H1 (cell line): ENCODE measurements at regions not wholly inside any gene's neighbourhood (a gene's known extent, or its start where the extent isn't known, plus 50 kb on each side); places are given as distances from the start of the nearest gene placed in this dataset.
"Not testable (repeated sequence)": the region's sequence is repeated elsewhere in the genome, so short reads cannot be mapped to it uniquely, and the experiment has no call there.

Experiments used
- CTCF ChIA-PET: fragments of 300-600 bp; sonication (Branson Sonifier 250); formaldehyde crosslinking; loops from one replicate; lab custom pipeline; 2021; ENCODE audit not compliant: partially characterized antibody; lab: Charles Lee
- POLR2A ChIA-PET: fragments of 300-600 bp; sonication (Branson Sonifier 250); formaldehyde crosslinking; loops from one replicate; lab custom pipeline; 2021; ENCODE audit warnings: inconsistent platforms; ENCODE audit not compliant: partially characterized antibody; lab: Charles Lee
- DNase-seq, 2 experiments: peaks; one replicate each; pipeline versions ENCODE4 v3.0.0 to v3.0.0-alpha.2; 2010 to 2022; ENCODE audit warnings: low spot score in 2 of 2, low read depth in 1 of 2, mixed read lengths in 1 of 2
- FAIRE-seq: peaks from 2 replicates; lab custom pipeline; 2011; peaks lifted over from hg19 to GRCh38; lab: Jason Lieb, UNC
- H2AFZ ChIP-seq: 2 replicates; pipeline ENCODE4 v1.8.1; 2012; ENCODE audit warnings: low read length, inconsistent platforms
- H2AK5ac ChIP-seq: 2 replicates; pipeline ENCODE4 v1.6.1; 2013; ENCODE audit warnings: low read depth, low read length
- H2BK120ac ChIP-seq: replicated peaks from 2 replicates; pipeline ENCODE3; 2013; ENCODE audit warnings: low read depth, low read length, inconsistent platforms
- H2BK12ac ChIP-seq: 2 replicates; pipeline ENCODE4 v1.6.1; 2013; ENCODE audit warnings: low read depth, low read length
- H2BK15ac ChIP-seq: 2 replicates; pipeline ENCODE4 v1.6.1; 2013; ENCODE audit warnings: low read length
- H2BK20ac ChIP-seq: 2 replicates; pipeline ENCODE4 v1.6.1; 2013; ENCODE audit warnings: low read length
- H2BK5ac ChIP-seq: 2 replicates; pipeline ENCODE4 v1.6.1; 2013; ENCODE audit warnings: low read depth, low read length
- H3K14ac ChIP-seq: 2 replicates; pipeline ENCODE4 v1.6.1; 2013; ENCODE audit warnings: inconsistent platforms; ENCODE audit not compliant: insufficient read length
- H3K18ac ChIP-seq: 2 replicates; pipeline ENCODE4 v1.6.1; 2013; ENCODE audit warnings: low read length; ENCODE audit errors: extremely low read depth
- H3K23ac ChIP-seq: 2 replicates; pipeline ENCODE4 v1.6.1; 2013; ENCODE audit warnings: inconsistent platforms; ENCODE audit not compliant: insufficient read length
- H3K23me2 ChIP-seq: 2 replicates; pipeline ENCODE4 v1.6.1; 2013; ENCODE audit warnings: low read depth, low read length
- H3K27ac ChIP-seq: 2 replicates; pipeline ENCODE4 v1.6.1; 2011; ENCODE audit warnings: low read depth, low read length, inconsistent platforms
- H3K27me3 ChIP-seq, 4 experiments: replicated peaks in 1 of 4; 1 replicate in 1 of 4; 2 replicates in 3 of 4; pipeline versions ENCODE4 v1.6.1 to v1.8.1; 2011 to 2013; ENCODE audit warnings: low read length in 3 of 4, mild to moderate bottlenecking in 3 of 4, inconsistent platforms in 2 of 4, mixed read lengths in 2 of 4, moderate library complexity in 1 of 4; ENCODE audit not compliant: control insufficient read depth in 3 of 4, insufficient read depth in 3 of 4; ENCODE audit errors: extremely low read depth in 1 of 4
- H3K36me3 ChIP-seq, 4 experiments: 2 replicates each; pipeline versions ENCODE4 v1.6.1 to v1.8.1; 2011 to 2013; ENCODE audit warnings: mild to moderate bottlenecking in 4 of 4, low read length in 3 of 4, moderate library complexity in 2 of 4, control low read depth in 1 of 4, inconsistent platforms in 1 of 4; ENCODE audit not compliant: insufficient read depth in 4 of 4, control insufficient read depth in 2 of 4
- H3K4ac ChIP-seq: replicated peaks from 2 replicates; pipeline ENCODE3; 2013; ENCODE audit warnings: low read length, low read depth, mixed read lengths, inconsistent platforms; ENCODE audit not compliant: insufficient read length
- H3K4me1 ChIP-seq, 4 experiments: replicated peaks in 1 of 4; 1 replicate in 1 of 4; 2 replicates in 3 of 4; pipeline versions ENCODE4 v1.6.1 to v1.8.1; 2011 to 2013; ENCODE audit warnings: low read length in 3 of 4, inconsistent platforms in 2 of 4, mixed read lengths in 1 of 4; ENCODE audit not compliant: insufficient read depth in 4 of 4, control insufficient read depth in 3 of 4
- H3K4me2 ChIP-seq, 2 experiments: 2 replicates each; pipeline versions ENCODE4 v1.6.1 to v1.8.1; 2011 to 2013; ENCODE audit warnings: low read depth in 2 of 2, low read length in 2 of 2, control low read depth in 1 of 2, inconsistent platforms in 1 of 2, mild to moderate bottlenecking in 1 of 2; ENCODE audit not compliant: insufficient read depth in 1 of 2
- H3K4me3 ChIP-seq, 4 experiments: fragments of 200-600, 300-600 bp in 1 of 4; sonication (generic), shearing (Covaris generic), sonication (Bioruptor Twin) in 1 of 4; 2 replicates each; pipeline versions ENCODE4 v1.5.1 to v1.8.1; 2011 to 2016; ENCODE audit warnings: low read length in 4 of 4, low read depth in 3 of 4, control low read depth in 2 of 4, inconsistent platforms in 2 of 4, mild to moderate bottlenecking in 2 of 4, mixed read lengths in 1 of 4, moderate library complexity in 1 of 4; ENCODE audit not compliant: insufficient read depth in 2 of 4; ENCODE audit errors: extremely low read depth in 1 of 4
- H3K56ac ChIP-seq: replicated peaks from 2 replicates; pipeline ENCODE3; 2013; ENCODE audit warnings: low read depth, mild to moderate bottlenecking, mixed read lengths, low read length, inconsistent platforms; ENCODE audit not compliant: insufficient read length
- H3K79me1 ChIP-seq: 2 replicates; pipeline ENCODE4 v1.6.1; 2013; ENCODE audit warnings: low read depth, low read length, control low read depth
- H3K79me2 ChIP-seq, 2 experiments: 2 replicates each; pipeline versions ENCODE4 v1.6.1 to v1.8.1; 2012 to 2013; ENCODE audit warnings: low read length in 2 of 2, mild to moderate bottlenecking in 2 of 2, inconsistent platforms in 1 of 2; ENCODE audit not compliant: insufficient read depth in 2 of 2, control insufficient read depth in 1 of 2
- H3K9ac ChIP-seq, 4 experiments: replicated peaks in 1 of 4; 1 replicate in 1 of 4; 2 replicates in 3 of 4; pipeline versions ENCODE4 v1.6.1 to v1.8.1; 2011 to 2013; ENCODE audit warnings: low read depth in 3 of 4, low read length in 3 of 4, control low read depth in 2 of 4, mild to moderate bottlenecking in 2 of 4, moderate library complexity in 2 of 4, inconsistent platforms in 1 of 4; ENCODE audit errors: extremely low read depth in 1 of 4
- H3K9me3 ChIP-seq, 2 experiments: 2 replicates each; pipeline versions ENCODE4 v1.6.1 to v1.8.1; 2012 to 2013; ENCODE audit warnings: mild to moderate bottlenecking in 2 of 2, moderate library complexity in 2 of 2, control low read depth in 1 of 2, inconsistent platforms in 1 of 2, low read depth in 1 of 2, low read length in 1 of 2, mixed read lengths in 1 of 2; ENCODE audit not compliant: insufficient read depth in 2 of 2
- H4K20me1 ChIP-seq, 2 experiments: replicated peaks in 1 of 2; 2 replicates each; pipeline versions ENCODE3 to v1.8.1; 2011 to 2013; ENCODE audit warnings: inconsistent platforms in 2 of 2, low read length in 2 of 2, mild to moderate bottlenecking in 1 of 2; ENCODE audit not compliant: insufficient read depth in 2 of 2, control insufficient read depth in 1 of 2
- H4K5ac ChIP-seq: 2 replicates; pipeline ENCODE4 v1.6.1; 2013; ENCODE audit warnings: low read length, low read depth, mixed read lengths, inconsistent platforms; ENCODE audit not compliant: insufficient read length
- H4K8ac ChIP-seq: 2 replicates; pipeline ENCODE4 v1.8.0; 2013; ENCODE audit warnings: mild to moderate bottlenecking, moderate library complexity, low read length, inconsistent platforms; ENCODE audit not compliant: insufficient read depth; ENCODE audit errors: extremely low read depth
- H4K91ac ChIP-seq: replicated peaks from 2 replicates; pipeline ENCODE3; 2013; ENCODE audit warnings: low read length, mixed read lengths, inconsistent platforms; ENCODE audit not compliant: insufficient read length
- WGBS, 2 experiments: shearing (Covaris generic) in 1 of 2; methylation state at CpG; one replicate each; pipeline versions ENCODE4 v1.1.6 to v1.1.7; 2013 to 2015; ENCODE audit warnings: low lambda C conversion rate in 2 of 2, mixed read lengths in 2 of 2, inconsistent platforms in 1 of 2, low coverage in 1 of 2, missing lambda C conversion rate in 1 of 2; ENCODE audit not compliant: insufficient replicate concordance in 2 of 2, insufficient coverage in 1 of 2, insufficient read length in 1 of 2; ENCODE audit errors: extremely low coverage in 1 of 2, missing lambda C conversion rate in 1 of 2; 5-methylcytosine and 5-hydroxymethylcytosine counted together

DNA sequence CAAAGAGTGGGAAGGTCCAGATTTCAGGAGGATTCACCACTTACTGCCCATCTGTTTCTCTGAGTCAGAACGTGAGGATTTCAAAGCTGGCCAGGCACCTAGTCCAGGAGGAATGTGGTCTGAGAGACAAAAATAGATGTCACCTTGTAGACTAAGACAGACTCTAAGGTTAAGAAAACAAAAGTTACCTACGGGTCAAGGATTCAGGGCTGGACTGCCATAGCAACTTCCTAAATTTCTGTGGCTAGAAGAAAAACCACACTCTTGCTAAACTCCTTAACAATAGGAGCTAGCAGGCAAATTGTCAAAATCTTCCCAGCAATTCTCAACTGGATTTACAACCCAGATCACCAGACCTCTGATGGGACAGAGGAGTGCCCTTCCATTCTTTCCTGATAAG is 250.4 kb upstream of the NOTCH2NLA start:
- H2BK5ac ChIP-seq, H3K9me3 ChIP-seq, H3K79me1 ChIP-seq, H2BK120ac ChIP-seq, DNase-seq, H2AFZ ChIP-seq, H3K27me3 ChIP-seq, H3K79me2 ChIP-seq, H4K8ac ChIP-seq, H3K27ac ChIP-seq, POLR2A ChIA-PET, H3K9ac ChIP-seq, H3K23ac ChIP-seq, H3K18ac ChIP-seq, H3K36me3 ChIP-seq, H2BK20ac ChIP-seq, H3K4me1 ChIP-seq, FAIRE-seq, H3K4ac ChIP-seq, H3K56ac ChIP-seq, H3K14ac ChIP-seq, H2AK5ac ChIP-seq, H3K4me2 ChIP-seq, CTCF ChIA-PET, H3K4me3 ChIP-seq, H2BK15ac ChIP-seq, H4K20me1 ChIP-seq, H4K5ac ChIP-seq, H4K91ac ChIP-seq, H3K23me2 ChIP-seq, H2BK12ac ChIP-seq: not testable (repeated sequence)
- 100% methylated on average over 1 of the region's 2 CpGs; no CpG with 5 or more reads in 1 of the 2 experiments for WGBS, 2 experiments
